Endothelial cell of hepatic sinusoid (primary cell): ENCODE measurements at regions not wholly inside any gene's neighbourhood (a gene's known extent, or its start where the extent isn't known, plus 50 kb on each side); places are given as distances from the start of the nearest gene placed in this dataset.

Experiments
- in situ Hi-C: cut with HindIII; loops from 2 replicates; pipeline ENCODE4 v1.10.0; 2017; ENCODE audit warnings: low sequenced_read_pairs

DNA sequence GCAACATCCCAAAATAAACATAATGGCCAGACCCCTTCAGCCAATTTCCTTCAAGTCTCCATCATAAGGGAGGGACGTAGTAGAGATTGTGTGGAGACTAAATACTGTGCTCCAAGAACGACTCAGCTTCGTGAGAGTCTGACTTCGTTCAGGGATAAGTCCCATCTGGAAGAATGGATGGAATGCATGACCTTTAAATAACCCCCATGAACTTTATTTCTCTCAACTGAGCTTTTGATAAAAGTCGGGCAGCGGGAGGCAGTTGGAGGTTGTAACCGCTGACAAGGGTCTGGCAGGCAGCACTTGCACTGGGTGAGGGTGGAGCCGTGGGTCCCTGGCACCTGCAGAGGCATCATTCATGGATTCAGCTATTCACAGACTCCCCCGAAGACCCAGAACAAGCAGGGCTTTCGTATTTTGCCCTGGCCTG is 115.9 kb downstream of the ZFP36L2 start:
- in situ Hi-C loops: loop anchor here (5.0 to 10.0 kb wide), 4 partner anchors 53 to 296 kb away; no protein-coding TSS in a partner anchor

DNA sequence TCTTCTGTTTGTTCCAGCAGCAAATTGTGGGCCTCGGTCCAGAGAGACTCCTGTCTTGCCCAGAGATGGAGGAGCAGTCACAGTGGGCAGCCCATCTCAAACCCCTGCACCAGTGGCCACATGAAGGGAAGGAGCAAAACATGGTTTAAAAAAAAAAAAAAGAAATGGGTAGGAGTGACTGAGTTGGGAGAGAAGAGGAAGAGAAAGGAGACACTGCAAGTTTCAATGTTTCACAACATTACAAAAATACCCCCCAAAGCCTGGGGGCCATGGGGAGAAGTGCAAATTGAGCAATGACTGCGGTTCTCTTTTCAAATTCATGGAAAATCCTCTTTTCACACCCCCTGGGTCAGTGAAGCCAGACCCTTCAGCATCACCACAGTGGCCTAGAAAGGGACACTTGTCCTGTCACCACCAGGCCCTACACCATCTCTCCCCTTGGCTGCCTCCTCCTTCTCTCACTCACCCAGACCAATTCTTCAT is 117.1 kb downstream of the ZFP36L2 start:
- in situ Hi-C loops: no loop called here

DNA sequence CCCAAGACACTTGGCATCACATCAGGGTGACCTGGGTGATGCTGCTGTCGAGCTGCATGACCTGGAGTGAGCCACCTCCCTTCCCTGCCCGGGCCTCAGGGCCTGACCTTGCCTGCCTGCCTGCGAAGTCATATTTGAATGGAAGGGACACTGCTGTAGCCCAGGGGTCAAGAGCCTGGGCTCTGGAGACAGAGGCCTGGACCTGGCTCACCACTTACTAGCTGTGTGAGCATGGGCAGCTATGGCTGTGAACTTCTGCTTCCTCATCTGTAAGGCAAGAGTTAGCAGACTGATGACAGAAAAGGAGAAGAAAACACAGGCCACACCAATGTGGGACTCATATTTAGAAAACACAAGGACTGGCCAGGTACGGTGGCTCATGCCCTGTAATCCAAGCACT is 118.7 kb downstream of the ZFP36L2 start:
- in situ Hi-C loops: no loop called here

DNA sequence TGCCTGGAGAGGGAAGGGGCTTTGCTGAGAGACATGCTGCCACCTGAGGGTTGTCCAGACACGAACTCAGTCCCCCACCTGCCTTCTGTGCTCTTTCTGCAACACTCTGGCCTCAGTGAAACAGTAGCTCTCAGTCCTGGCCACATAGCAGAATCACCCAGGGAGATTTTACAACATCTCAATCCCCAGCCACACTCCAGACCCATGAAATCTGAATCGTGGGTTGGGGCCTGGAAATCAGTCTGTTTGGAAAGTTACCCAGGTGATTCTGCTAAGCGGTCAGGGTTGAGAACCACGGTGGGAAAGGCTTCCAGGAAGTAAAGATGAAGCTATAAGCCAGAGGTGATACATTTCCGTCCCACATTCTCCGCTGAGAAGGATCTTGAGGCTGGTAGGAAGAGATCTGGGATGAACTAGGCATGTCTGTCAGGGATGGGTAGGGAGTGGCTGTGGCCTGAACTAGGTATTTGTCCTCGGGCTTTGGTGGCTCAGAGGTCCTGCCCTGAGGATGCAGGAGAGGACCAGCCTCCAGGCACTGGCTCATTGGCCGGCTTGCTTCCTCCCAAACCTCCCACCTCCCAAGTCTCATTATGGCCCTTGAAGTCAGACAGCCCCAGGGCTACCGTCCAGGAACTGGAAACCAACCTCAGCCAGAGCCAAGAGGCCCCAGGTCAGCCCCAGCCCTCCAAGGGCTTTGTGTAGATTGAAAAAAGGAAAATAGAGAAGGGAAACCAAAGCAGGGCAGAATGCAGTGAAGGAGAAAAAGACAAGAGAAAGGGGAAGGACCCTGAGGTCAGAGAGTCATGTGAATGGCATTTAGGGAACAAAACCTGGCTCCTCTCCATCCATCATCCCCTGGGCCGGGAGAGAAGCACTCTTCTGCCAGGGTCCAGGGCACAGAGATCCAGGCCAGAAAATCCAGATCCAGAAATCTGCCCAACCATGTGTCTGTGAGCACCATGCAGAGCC is 119.6 kb downstream of the ZFP36L2 start:
- in situ Hi-C loops: no loop called here

DNA sequence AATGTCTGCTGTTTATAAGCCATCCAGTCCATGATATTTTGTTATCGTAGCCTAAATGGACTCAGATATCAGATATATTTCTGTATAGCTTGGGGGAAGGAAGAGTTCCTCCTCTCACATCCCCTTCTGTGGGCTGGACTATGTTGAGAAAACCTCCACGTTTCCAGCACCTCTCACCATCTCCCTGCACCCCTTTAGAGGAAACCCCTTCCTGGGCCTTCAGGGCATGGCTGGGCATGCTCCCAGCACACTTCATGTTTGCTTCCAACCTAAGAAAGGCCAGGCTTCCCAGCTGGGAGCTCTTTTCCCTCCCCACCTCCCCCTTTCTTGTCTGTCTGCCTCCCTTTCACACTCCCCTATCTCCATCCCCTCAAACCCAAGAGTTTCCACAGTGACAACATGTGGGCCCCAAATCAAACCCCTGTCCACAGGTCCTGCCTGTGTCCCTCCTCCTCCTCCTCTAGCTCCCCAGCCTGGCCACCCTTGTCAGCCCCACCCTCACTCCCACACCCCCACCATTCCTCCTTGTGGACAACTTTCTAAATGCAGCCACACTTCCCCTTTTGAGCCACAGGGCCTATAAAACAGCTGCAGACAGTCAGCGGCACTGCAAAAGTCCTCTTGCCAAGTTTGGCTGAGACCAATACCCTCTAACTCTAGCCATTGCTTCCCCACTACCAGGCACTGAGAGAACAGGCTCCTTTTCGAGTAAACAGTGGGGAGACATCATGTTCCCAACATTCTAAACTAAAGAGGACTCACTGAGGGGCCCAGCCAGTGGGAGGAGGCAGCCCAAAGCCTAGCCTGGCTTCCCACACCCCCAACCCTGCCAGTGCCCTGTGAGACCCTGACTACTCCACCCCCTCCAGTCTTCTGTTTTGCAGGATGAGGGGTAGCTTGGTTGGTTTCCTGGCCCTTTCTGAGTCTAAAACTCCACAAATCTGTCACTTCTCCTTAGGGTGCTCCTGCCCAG is 120.5 kb downstream of the ZFP36L2 start:
- in situ Hi-C loops: no loop called here

DNA sequence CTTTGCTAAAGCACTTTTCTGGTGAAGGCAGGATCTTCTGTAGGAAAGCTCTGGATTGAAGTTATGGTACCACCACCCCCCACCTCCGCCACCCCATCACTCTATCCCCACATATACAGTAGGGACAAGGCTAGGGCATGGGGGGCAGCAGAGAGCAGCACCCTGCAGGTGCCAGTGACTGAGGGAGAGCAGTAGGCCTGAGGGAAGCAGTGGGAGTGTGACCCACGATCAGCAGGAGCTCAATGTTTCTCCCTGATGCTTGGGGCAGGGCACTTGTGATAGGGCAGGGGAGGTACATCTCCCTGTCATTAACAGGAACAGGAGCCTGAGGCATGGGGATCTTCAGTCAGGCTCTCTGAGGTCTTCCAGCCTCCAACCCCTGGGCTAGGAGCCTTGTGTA is 121.6 kb downstream of the ZFP36L2 start:
- in situ Hi-C loops: no loop called here

DNA sequence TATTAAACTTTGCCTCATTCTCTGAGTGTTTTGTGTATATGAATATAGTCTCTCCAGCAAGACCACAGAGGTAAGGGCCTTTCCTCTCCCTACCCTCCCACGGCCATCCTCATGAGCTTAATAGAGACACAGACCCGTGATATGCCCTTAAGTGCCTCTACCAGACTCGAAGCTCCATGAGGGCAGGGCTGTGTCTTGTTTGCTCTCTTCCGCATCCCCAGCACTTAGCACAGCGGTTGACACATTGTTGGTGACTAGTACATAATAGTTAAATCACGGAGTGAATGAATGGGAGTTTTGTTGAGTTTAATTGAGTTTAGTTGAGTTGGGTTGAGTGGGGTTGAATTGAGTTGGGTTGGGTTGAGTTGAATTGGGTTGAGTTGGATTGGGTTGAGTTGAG is 122.3 kb downstream of the ZFP36L2 start:
- in situ Hi-C loops: no loop called here

DNA sequence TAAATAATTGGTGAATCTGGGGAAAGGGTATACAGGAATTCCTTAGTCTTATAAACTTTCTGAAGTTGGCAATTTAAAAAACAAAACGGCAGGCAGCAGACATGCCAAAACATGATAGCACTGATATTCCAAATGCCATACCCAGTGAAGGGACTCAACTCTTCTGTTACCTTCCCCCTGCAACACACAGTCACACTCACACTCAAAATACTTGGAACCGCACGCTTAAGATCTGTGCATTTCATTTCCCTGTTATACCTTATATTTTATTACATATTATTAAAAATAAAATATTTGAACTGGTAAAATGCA is 123.4 kb downstream of the ZFP36L2 start:
- in situ Hi-C loops: no loop called here

DNA sequence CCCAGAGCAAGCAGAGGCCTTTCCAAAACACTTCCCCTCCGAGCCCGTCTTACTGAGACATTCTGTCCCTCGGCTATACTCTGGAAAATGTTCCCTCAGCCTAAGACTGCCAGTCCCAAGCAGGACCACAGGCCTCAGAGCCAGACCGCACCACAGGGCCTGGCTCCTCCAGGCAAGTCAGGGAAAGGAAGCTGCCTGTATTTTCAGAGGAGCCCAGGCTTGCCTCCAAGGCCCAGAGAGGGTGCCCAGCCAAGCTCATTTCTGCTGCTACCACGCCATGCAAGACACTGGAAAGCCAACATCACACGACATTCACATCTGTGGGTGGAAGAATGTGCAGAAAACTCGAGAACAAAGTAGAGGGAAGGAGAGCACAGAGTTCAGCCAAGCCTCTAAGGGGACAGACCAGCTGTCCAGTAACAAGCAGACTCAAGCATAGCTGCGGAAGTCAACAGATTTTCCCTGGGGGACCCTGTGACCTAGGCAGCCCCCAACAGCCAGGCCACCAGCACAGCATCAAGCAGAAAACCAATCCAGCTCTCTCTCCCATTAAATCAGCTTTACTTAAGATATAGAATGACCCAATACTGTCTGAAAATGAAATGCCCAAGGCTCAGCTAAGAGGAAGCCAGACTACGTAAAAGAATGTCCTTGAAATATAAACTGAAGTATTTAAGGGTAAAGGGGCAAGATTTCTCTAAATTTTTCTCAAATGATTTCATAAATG is 123.9 kb downstream of the ZFP36L2 start:
- in situ Hi-C loops: no loop called here

DNA sequence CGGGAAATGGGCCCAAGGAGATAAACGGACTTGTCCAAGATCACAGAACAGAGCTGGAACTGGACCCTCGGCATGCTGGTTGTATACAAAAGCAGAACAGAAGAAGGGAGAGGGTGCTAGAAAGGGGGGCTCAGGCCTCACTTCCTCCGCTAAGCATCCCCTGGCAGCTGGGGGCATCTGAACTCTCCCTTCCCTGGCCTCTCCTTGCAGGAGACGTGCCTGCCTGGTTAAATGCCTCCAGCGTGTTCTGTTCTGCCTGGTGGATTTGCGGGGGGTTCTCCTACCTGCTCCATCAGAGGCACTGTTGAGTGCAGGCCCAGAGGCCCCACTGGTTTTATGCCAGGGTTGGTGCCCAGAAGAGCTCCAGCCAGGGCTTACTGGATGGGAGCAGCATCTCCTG is 124.7 kb downstream of the ZFP36L2 start:
- in situ Hi-C loops: no loop called here

DNA sequence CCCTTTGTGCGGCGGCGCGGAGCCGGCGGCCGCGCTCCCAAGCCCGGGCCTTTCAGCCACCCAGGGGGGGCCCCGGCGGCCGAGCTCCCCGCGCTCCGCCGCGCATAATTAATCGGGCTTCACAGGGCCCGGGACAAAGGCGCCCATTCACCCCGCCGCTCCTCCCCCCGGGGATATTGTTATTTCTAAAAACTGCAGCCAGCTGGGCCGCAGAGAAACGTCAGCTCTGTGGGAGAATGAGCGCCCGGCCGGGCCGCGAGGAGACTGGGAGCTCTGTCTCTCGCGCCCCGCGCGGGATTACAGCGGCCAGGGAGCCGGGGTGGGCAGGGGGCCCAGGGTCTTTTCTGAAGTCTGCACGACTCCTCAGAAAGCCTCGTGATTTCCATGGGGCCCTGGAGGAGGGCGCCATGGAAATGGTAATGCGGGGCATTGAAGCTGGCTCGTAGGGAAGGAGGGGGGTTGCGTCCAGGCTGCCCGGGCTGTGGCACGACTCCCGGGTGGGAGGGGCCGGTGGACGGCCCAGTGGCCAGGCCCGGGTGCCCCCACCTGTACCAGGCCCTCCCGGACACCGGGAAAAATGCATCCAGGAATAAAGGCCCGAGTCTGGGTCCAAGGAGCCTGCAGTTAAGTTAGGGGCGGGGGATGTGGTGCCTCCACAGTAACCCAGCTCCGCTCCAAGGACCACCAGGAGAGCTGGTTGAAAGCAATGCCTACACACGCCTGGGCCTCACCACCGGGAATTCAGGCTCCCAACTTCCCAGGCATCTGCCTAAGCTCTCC is 125.3 kb downstream of the ZFP36L2 start:
- in situ Hi-C loops: no loop called here

DNA sequence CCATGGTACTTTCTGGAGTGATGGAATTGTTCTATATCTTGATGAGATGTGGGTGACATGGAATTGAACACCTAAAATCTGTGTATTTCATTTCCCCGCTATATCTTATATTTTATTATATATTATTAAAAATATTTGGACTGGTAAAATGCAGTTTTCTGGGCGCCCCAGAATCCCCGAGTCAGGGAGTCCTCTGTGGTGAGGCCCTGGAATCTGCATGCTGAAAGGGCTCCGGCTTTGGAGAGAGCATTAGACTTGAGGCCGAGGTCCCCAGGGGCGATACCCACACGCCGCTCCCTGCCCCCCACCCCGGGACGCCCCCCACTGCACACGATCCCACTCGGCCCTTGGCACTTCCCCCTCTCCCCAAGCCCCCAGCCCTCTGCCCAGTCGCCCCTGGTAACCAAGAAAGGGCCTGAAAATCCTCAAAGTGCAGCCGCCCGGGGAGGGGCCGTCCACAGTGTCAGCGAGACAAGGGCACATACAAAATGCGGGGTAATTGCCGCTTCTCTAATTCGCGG is 126.0 kb downstream of the ZFP36L2 start:
- in situ Hi-C loops: no loop called here

DNA sequence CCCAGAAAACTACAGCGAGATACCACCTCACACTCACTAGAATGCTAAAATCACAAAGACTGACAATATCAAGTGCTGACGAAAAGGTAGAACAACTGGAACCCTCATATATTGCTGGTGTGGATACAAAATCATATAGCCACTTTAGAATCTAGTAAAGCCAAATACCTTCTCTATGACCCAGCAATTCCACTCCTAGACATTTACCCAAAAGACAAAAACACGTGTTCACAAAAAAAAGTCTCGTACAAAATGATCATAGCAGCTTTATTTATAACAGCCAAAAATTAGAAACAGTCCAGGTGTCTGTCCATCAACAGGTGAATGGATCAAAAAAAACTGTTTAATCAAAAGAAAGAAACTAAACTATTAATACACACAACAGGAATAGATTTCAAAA is 126.6 kb downstream of the ZFP36L2 start:
- in situ Hi-C loops: no loop called here

DNA sequence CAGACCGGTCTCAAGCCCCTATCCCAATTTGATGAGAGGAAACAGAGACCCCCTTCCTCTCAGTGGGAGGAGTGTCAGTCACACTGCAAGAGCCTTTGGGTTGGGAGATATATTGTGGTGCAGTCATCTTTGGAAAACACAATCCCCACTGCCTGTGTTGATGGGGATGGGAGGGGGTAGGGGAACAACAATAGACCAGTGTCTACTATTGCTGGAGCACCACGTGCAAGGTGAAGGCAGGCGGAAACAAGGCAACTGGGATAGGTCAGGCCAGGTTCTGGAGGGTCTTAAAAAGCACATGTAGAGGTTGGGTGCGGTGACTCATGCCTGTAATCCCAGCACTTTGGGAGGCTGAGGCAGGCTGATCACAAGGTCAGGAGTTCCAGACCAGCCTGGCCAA is 127.9 kb downstream of the ZFP36L2 start:
- in situ Hi-C loops: no loop called here

DNA sequence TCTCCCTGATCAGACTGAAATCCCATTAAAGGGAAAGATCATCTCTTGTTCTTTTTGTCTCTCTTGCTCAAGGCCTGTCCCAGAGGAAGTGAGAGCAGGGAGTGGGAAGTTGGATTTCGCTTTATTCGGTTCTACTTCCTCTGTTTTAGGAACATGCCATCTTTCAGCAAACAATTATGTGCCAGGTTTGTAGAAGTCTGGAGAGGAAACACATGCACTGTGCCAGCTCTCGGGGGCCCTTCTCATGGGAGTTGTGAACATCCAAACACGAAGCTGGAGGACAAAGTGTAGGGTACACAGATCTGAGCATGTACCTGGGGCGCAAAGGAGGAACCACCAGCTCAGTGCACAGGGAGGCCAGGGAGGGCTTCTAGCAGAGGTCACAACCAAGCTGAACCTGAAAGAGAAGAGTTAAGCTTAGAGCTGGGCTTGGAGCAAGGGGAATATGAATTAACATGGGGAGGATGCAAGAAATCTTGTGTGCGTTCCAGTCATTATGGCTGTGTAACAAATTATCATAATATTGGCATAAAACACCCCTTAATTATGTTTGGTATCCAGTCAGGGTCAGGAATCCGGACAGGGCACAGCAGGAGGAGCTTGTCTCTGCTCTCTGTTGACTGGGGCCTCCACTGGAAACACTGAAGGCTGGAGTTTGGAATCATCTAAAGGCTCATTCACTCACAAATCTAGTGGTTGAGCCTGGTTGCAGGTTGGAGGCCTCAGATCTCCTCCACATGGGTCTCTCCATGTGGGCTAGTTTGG is 128.6 kb downstream of the ZFP36L2 start:
- in situ Hi-C loops: no loop called here

DNA sequence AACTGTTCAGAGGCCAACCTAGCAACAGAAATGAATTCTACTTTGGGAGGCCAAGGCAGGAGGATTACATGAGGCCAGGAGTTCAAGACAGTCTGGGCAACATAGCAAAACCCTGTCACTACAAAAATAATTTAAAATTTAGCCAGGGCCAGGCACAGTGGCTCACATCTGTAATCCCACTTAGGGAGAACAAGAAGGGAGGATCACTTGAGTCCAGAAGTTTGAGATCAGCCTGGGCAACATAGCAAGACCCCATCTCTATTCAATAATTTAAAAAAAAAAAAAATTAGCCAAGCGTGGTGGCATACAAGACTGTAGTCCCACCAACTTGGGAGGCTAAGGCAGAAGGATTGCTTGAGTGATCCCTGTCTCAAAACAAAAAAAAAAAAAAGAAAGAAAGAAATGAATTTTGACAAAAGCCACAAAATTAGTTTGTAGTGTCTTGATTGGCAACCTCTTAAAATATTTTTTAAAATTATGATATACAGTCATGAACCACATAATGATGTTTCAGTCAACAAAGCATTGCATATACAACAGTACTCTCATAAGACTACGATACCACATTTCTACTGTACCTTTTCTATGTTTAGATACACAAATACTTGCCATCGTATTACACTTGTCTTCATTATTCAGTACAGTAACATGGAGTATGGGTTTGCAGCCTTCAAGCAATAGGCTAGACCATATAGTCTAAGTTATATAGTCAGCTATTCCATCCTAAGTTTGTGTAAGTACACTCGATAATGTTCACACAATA is 130.7 kb downstream of the ZFP36L2 start:
- in situ Hi-C loops: no loop called here

DNA sequence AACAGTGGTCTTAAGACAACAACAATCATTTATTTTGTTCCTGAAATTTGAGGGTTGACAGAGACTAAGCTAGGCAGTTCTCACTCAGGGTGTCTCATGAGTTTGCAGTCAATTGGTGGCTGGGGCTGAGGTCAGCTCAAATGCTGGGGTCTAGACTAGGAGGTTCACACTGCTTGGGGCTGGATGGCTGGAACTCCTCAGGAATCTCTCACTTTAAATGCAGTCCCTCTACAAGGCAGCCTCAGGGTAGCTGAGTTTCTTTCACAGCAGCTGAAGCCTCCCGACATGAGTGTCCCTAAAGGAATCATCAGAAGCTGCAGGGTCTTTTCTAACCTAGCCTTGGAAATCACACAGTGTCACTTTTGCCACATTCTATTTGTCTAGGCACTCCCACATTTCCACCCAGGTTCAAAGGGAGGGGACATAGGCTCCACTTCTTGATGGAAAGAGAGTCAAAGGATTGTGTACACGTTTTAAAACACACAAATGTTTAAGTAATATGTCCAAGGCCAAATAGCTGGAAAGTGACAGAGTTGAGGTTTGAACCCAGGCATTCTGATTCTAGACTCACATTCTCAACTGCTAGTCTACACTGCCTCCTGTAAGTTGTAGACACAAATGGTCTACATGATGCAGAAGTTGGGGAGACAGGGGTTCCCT is 133.8 kb downstream of the ZFP36L2 start:
- in situ Hi-C loops: no loop called here

DNA sequence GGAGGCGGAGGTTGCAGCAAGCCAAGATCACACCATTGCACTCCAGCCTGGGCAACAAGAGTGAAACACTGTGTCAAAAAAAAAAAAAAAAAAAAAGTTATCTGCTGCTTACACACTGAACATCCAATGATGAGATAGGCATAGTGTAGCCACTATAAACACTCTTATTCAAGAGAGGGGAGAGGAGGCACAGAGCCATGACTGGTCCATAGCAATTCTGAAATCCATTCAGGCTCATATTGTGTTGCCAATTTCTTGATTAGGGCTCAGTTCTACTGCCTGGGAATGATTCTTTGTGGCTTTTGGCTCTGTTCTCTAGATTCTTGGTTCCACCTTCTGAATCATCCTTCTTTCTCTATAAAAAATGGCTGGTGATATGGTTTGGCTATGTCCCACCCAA is 136.1 kb downstream of the ZFP36L2 start:
- in situ Hi-C loops: no loop called here
